MCF 10A (cell line): ENCODE measurements at regions not wholly inside any gene's neighbourhood (a gene's known extent, or its start where the extent isn't known, plus 50 kb on each side); places are given as distances from the start of the nearest gene placed in this dataset.

Source experiments
- BruUV-seq: library from RNA; stranded (reverse); fragments of 400-500 nt; replicated peaks from 2 replicates; lab custom pipeline; 2021; lab: Mats Ljungman, UMichigan
- CTCF ChIA-PET: fragments of 300-600 bp; sonication (Branson Sonifier 250); formaldehyde crosslinking; extraction: SDS; loops from one replicate; lab custom pipeline; 2021; ENCODE audit warnings: antibody characterized with exemption, inconsistent platforms; lab: Yijun Ruan, JAX
- POLR2A ChIA-PET: fragments of 300-600, 350-650 bp; sonication (Branson Sonifier 250); formaldehyde crosslinking; extraction: SDS; loops from one replicate; lab custom pipeline; 2020; ENCODE audit warnings: antibody characterized with exemption, inconsistent platforms; lab: Yijun Ruan, JAX
- DNase-seq: peaks from one replicate; pipeline ENCODE4 v3.0.0-alpha.2; 2018; ENCODE audit not compliant: unreplicated experiment
- H3K27ac Mint-ChIP-seq: one replicate; pipeline ENCODE4 v1.8.0; 2022; ENCODE audit warnings: mild to moderate bottlenecking, low read depth, mixed read lengths; ENCODE audit not compliant: unreplicated experiment
- H3K27me3 Mint-ChIP-seq: one replicate; pipeline ENCODE4 v1.8.0; 2022; ENCODE audit warnings: mixed read lengths; ENCODE audit not compliant: insufficient read depth, unreplicated experiment
- H3K36me3 Mint-ChIP-seq: one replicate; pipeline ENCODE4 v1.8.0; 2022; ENCODE audit warnings: mild to moderate bottlenecking, moderate library complexity, mixed read lengths; ENCODE audit not compliant: insufficient read depth, unreplicated experiment
- H3K4me1 Mint-ChIP-seq: one replicate; pipeline ENCODE4 v1.8.0; 2022; ENCODE audit warnings: mixed read lengths; ENCODE audit not compliant: insufficient read depth, unreplicated experiment
- H3K4me3 Mint-ChIP-seq: one replicate; pipeline ENCODE4 v1.8.0; 2022; ENCODE audit warnings: mild to moderate bottlenecking, moderate library complexity, mixed read lengths; ENCODE audit not compliant: unreplicated experiment
- H3K9me3 Mint-ChIP-seq: one replicate; pipeline ENCODE4 v1.8.0; 2022; ENCODE audit warnings: mixed read lengths; ENCODE audit not compliant: unreplicated experiment
- CTCF ChIP-seq: fragments of 200-600 bp; IDR thresholded peaks from one replicate; pipeline ENCODE4 v1.8.0; 2022; ENCODE audit warnings: antibody characterized with exemption, mild to moderate bottlenecking; ENCODE audit not compliant: unreplicated experiment
- intact Hi-C: fragments of 100-400 bp; cut with micrococcal nuclease; formaldehyde crosslinking; loops from 2 replicates; pipeline ENCODE4 v1.14.1; 2022

GRCh38 chr5:23977365-23977764 lies 470.0 kb downstream of the PRDM9 start:
- peaks cover 10% of the 10 kb centered on the region for H3K9me3 Mint-ChIP-seq
- no peak for DNase-seq
- TF ChIP-seq CTCF = no peak
- CTCF ChIA-PET = interaction anchor here (0.8 to 1.0 kb wide), 2 partner anchors 18 to 133 kb away, joined by 3 read pairs; no protein-coding TSS in a partner anchor
- no peaks in the 10 kb centered on the region for H3K36me3 Mint-ChIP-seq
- no peak overlapping the region for H3K4me3 Mint-ChIP-seq
- no peak overlapping the region for H3K27ac Mint-ChIP-seq
- no peaks in the 10 kb centered on the region for H3K27me3 Mint-ChIP-seq
- BruUV-seq = no TSS peak
- POLR2A ChIA-PET = no interaction called here
- intact Hi-C loops = no loop called here
- no peaks in the 10 kb centered on the region for H3K4me1 Mint-ChIP-seq

- Mint-ChIP-seq H3K27ac (no peak overlapping the region), H3K27me3 (no peaks in the 10 kb centered on the region), H3K4me3 (no peak overlapping the region), H3K36me3 (no peaks in the 10 kb centered on the region), H3K4me1 (no peaks in the 10 kb centered on the region), H3K9me3 (peaks cover 10% of the 10 kb centered on the region)
- CTCF ChIA-PET = interaction anchor here (0.6 to 0.8 kb wide), 3 partner anchors 13 to 133 kb away, joined by 3 read pairs; no protein-coding TSS in a partner anchor
- DNase-seq = peak; percentile 8
- POLR2A ChIA-PET = no interaction called here
- no TSS peak for BruUV-seq
- intact Hi-C loops = no loop called here
- peak; percentile 24 for TF ChIP-seq CTCF
These were observed 470.6 kb downstream of the PRDM9 start for GRCh38 chr5:23977997-23978396.

GRCh38 chr5:23991406-23991805 lies 484.0 kb downstream of the PRDM9 start:
- CTCF ChIA-PET = interaction anchor here (0.6 to 1.2 kb wide), 4 partner anchors 28 to 450 kb away, joined by 3 to 4 read pairs (median 4); no protein-coding TSS in a partner anchor
- BruUV-seq = no TSS peak
- Mint-ChIP-seq H3K4me1 (no peaks in the 10 kb centered on the region), H3K36me3 (no peaks in the 10 kb centered on the region), H3K4me3 (no peak overlapping the region), H3K27me3 (no peaks in the 10 kb centered on the region), H3K27ac (no peak overlapping the region), H3K9me3 (no peaks in the 10 kb centered on the region)
- intact Hi-C loops = no loop called here
- TF ChIP-seq CTCF = no peak
- POLR2A ChIA-PET = no interaction called here
- DNase-seq = no peak

GRCh38 chr5:23994581-23995370 lies 487.4 kb downstream of the PRDM9 start:
- peak; percentile 17 for TF ChIP-seq CTCF
- Mint-ChIP-seq H3K27me3 (no peaks in the 10 kb centered on the region), H3K9me3 (no peaks in the 10 kb centered on the region), H3K4me3 (no peak overlapping the region), H3K36me3 (no peaks in the 10 kb centered on the region), H3K4me1 (no peaks in the 10 kb centered on the region), H3K27ac (no peak overlapping the region)
- ChIA-PET POLR2A (no interaction called here), CTCF (interaction anchor here (0.6 to 2.5 kb wide), 5 partner anchors 9 to 875 kb away, joined by 3 to 12 read pairs (median 6); no protein-coding TSS in a partner anchor)
- peak; percentile 14 for DNase-seq
- intact Hi-C loops = loop anchor here (1.0 kb wide), 1 partner anchor 173 kb away; no protein-coding TSS in a partner anchor
- BruUV-seq = no TSS peak
